MCF 10A (cell line): ENCODE measurements at regions not wholly inside any gene's neighbourhood (a gene's known extent, or its start where the extent isn't known, plus 50 kb on each side); places are given as distances from the start of the nearest gene placed in this dataset.

ENCODE experiments used
- BruUV-seq: library from RNA; stranded (reverse); fragments of 400-500 nt; replicated peaks from 2 replicates; lab custom pipeline; 2021; lab: Mats Ljungman, UMichigan
- CTCF ChIA-PET: fragments of 300-600 bp; sonication (Branson Sonifier 250); formaldehyde crosslinking; extraction: SDS; loops from one replicate; lab custom pipeline; 2021; ENCODE audit warnings: antibody characterized with exemption, inconsistent platforms; lab: Yijun Ruan, JAX
- POLR2A ChIA-PET: fragments of 300-600, 350-650 bp; sonication (Branson Sonifier 250); formaldehyde crosslinking; extraction: SDS; loops from one replicate; lab custom pipeline; 2020; ENCODE audit warnings: antibody characterized with exemption, inconsistent platforms; lab: Yijun Ruan, JAX
- DNase-seq: peaks from one replicate; pipeline ENCODE4 v3.0.0-alpha.2; 2018; ENCODE audit not compliant: unreplicated experiment
- H3K27ac Mint-ChIP-seq: one replicate; pipeline ENCODE4 v1.8.0; 2022; ENCODE audit warnings: mild to moderate bottlenecking, low read depth, mixed read lengths; ENCODE audit not compliant: unreplicated experiment
- H3K27me3 Mint-ChIP-seq: one replicate; pipeline ENCODE4 v1.8.0; 2022; ENCODE audit warnings: mixed read lengths; ENCODE audit not compliant: insufficient read depth, unreplicated experiment
- H3K36me3 Mint-ChIP-seq: one replicate; pipeline ENCODE4 v1.8.0; 2022; ENCODE audit warnings: mild to moderate bottlenecking, moderate library complexity, mixed read lengths; ENCODE audit not compliant: insufficient read depth, unreplicated experiment
- H3K4me1 Mint-ChIP-seq: one replicate; pipeline ENCODE4 v1.8.0; 2022; ENCODE audit warnings: mixed read lengths; ENCODE audit not compliant: insufficient read depth, unreplicated experiment
- H3K4me3 Mint-ChIP-seq: one replicate; pipeline ENCODE4 v1.8.0; 2022; ENCODE audit warnings: mild to moderate bottlenecking, moderate library complexity, mixed read lengths; ENCODE audit not compliant: unreplicated experiment
- H3K9me3 Mint-ChIP-seq: one replicate; pipeline ENCODE4 v1.8.0; 2022; ENCODE audit warnings: mixed read lengths; ENCODE audit not compliant: unreplicated experiment
- intact Hi-C: fragments of 100-400 bp; cut with micrococcal nuclease; formaldehyde crosslinking; loops from 2 replicates; pipeline ENCODE4 v1.14.1; 2022
- TF ChIP-seq, protein P1 (sequence below): fragments of 200-600 bp; IDR thresholded peaks from one replicate; pipeline ENCODE4 v1.8.0; 2022; ENCODE audit warnings: antibody characterized with exemption, mild to moderate bottlenecking; ENCODE audit not compliant: unreplicated experiment

DNA sequence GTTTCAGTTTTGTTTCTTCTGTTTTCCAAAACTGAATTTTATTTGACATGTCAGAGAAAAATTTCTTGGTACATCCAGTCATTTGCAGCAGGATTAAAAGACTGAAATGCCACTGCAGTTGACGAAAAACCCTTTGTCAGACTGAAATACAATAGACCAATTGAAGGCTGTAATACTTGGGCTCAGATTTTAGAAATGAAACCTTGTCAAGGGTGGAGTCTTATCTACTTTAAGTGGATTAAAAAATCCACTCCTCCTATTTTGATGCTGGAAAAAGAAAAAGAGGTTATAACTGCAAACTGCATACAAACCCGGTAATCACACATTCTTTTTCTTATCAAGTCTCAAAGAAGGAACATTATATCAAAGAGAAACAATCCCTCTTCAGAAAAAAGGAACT is 80.2 kb upstream of the NEUROD1 start:
- intact Hi-C loops, result no loop called here
- Mint-ChIP-seq H3K9me3 (no peaks in the 10 kb centered on the region), H3K27me3 (no peaks in the 10 kb centered on the region), H3K4me3 (no peak overlapping the region), H3K4me1 (no peaks in the 10 kb centered on the region), H3K36me3 (no peaks in the 10 kb centered on the region), H3K27ac (no peak overlapping the region)
- TF ChIP-seq, protein P1, sequence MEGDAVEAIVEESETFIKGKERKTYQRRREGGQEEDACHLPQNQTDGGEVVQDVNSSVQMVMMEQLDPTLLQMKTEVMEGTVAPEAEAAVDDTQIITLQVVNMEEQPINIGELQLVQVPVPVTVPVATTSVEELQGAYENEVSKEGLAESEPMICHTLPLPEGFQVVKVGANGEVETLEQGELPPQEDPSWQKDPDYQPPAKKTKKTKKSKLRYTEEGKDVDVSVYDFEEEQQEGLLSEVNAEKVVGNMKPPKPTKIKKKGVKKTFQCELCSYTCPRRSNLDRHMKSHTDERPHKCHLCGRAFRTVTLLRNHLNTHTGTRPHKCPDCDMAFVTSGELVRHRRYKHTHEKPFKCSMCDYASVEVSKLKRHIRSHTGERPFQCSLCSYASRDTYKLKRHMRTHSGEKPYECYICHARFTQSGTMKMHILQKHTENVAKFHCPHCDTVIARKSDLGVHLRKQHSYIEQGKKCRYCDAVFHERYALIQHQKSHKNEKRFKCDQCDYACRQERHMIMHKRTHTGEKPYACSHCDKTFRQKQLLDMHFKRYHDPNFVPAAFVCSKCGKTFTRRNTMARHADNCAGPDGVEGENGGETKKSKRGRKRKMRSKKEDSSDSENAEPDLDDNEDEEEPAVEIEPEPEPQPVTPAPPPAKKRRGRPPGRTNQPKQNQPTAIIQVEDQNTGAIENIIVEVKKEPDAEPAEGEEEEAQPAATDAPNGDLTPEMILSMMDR, result no peak
- BruUV-seq, result no TSS peak
- ChIA-PET CTCF (no interaction called here), POLR2A (no interaction called here)
- no peak for DNase-seq

DNA sequence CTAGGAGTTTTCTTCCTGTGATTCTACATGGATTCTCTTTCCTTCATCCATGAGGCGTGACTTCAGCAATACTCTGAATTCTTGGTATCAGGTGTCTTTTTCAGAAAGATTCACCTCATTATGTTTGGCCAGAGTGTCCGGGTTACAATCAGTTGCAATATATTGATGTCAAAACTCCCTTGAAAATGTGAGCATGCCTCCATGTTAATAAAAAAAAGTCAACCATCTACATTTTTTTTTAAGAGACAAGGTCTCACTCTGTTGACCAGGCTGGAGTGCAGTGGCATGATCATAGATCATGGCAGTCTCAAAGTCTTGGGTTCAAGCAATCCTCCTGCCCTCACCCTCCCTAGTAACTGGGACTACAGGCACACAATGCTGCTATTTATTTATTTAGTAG is 80.9 kb upstream of the NEUROD1 start:
- Mint-ChIP-seq H3K27ac (no peak overlapping the region), H3K27me3 (no peaks in the 10 kb centered on the region), H3K36me3 (no peaks in the 10 kb centered on the region), H3K4me3 (no peak overlapping the region), H3K4me1 (no peaks in the 10 kb centered on the region), H3K9me3 (no peaks in the 10 kb centered on the region)
- TF ChIP-seq, protein P1, result no peak
- DNase-seq, result no peak
- POLR2A ChIA-PET, result no interaction called here
- BruUV-seq, result no TSS peak
- intact Hi-C loops, result no loop called here
- CTCF ChIA-PET, result no interaction called here

DNA sequence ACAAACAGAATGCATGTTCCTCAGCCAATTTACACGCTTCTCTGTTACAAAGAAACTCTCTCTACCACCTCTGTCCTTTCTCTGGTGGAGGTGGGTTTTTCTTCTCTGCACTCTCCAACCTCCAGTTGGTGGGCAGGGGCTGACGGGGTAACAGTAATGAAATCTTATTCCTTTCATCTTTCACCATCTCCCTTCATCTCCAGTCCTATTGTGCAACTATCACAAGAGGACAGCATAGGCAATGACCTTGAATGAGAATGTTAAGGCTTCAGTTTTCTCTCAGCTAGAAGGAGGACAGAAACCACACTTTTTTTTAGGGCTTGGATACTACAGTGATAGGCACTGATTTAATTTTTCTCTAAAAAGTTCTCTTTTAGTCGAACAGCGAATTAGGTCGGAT is 81.7 kb upstream of the NEUROD1 start:
- no TSS peak for BruUV-seq
- DNase-seq, result no peak
- H3K4me1 Mint-ChIP-seq, result no peaks in the 10 kb centered on the region
- no peak overlapping the region for H3K4me3 Mint-ChIP-seq
- POLR2A ChIA-PET, result no interaction called here
- TF ChIP-seq, protein P1, result no peak
- no peaks in the 10 kb centered on the region for H3K27me3 Mint-ChIP-seq
- intact Hi-C loops, result no loop called here
- CTCF ChIA-PET, result no interaction called here
- no peaks in the 10 kb centered on the region for H3K36me3 Mint-ChIP-seq
- H3K9me3 Mint-ChIP-seq, result no peaks in the 10 kb centered on the region
- no peak overlapping the region for H3K27ac Mint-ChIP-seq

DNA sequence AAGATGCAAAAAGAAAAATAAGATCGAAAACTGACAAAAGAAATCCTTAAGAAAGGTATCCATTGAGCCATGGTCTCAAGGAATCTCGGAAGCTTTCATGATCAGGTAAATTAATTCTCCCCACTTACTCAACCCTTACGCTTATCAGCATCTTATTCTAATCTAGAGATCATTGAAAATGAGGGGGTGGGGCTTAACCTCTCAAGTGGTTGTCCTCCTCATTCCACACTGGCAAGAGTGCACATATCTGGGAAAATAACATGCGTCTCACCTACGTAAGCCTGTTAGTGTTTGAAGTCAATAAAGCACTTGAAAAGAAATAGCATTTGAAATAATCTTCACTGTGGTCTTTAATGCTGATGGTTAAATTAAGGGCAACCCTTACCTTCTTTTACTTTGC is 82.5 kb upstream of the NEUROD1 start:
- H3K4me3 Mint-ChIP-seq, result no peak overlapping the region
- H3K36me3 Mint-ChIP-seq, result no peaks in the 10 kb centered on the region
- no peak overlapping the region for H3K27ac Mint-ChIP-seq
- POLR2A ChIA-PET, result no interaction called here
- no TSS peak for BruUV-seq
- no peak for DNase-seq
- intact Hi-C loops, result no loop called here
- CTCF ChIA-PET, result no interaction called here
- TF ChIP-seq, protein P1, result no peak
- H3K9me3 Mint-ChIP-seq, result no peaks in the 10 kb centered on the region
- no peaks in the 10 kb centered on the region for H3K4me1 Mint-ChIP-seq
- H3K27me3 Mint-ChIP-seq, result no peaks in the 10 kb centered on the region
